Tibial nerve (tissue), 4 donors: ENCODE measurements at regions not wholly inside any gene's neighbourhood (a gene's known extent, or its start where the extent isn't known, plus 50 kb on each side); places are given as distances from the start of the nearest gene placed in this dataset.

Experiments used
- EP300 ChIP-seq, 2 donors: sonication (generic); formaldehyde crosslinking; IDR thresholded peaks; one replicate each; pipeline ENCODE4 v1.6.1; 2017; ENCODE audit warnings: antibody characterized with exemption in 2 of 2, mild to moderate bottlenecking in 1 of 2
- POLR2A ChIP-seq, 2 donors: fragments of 450-650 bp; IDR thresholded peaks; one replicate each; pipeline ENCODE4 v1.6.1; 2017; ENCODE audit warnings: antibody characterized with exemption in 2 of 2, mild to moderate bottlenecking in 2 of 2, moderate library complexity in 2 of 2
- TF ChIP-seq, protein P1 (sequence below), 5 experiments: fragments of 200-600 bp in 3 of 5; fragments of 450-650 bp in 2 of 5; sonication (generic) in 3 of 5; IDR thresholded peaks; one replicate each; pipeline ENCODE4 v1.5.1; 2016 to 2019; ENCODE audit warnings: antibody characterized with exemption in 5 of 5, mild to moderate bottlenecking in 3 of 5, moderate library complexity in 2 of 5

DNA sequence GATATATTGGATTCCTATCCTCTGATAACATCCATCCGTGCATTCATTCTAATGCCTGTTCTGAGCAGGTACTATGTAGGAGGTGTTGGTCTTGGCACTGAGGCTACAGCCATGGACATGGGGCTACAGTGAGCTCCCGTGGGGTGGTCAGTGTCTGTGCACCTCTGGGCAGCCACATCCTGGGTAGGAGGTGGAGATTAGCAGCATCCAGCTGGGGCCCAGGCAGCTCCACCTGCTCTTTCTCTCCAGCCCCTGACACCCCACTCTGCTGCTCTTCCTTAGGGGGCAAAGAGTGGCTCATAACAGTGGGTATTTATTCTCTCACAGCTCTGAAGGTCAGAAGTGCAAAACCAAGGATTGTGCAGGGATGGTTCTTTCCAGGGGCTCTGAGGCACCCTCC, 292.0 kb upstream of the SFSWAP start:
- TF ChIP-seq POLR2A (IDR thresholded peaks at IDR 0.05) (no peak), EP300 (IDR thresholded peaks at IDR 0.05) (no peak)
- TF ChIP-seq, protein P1, sequence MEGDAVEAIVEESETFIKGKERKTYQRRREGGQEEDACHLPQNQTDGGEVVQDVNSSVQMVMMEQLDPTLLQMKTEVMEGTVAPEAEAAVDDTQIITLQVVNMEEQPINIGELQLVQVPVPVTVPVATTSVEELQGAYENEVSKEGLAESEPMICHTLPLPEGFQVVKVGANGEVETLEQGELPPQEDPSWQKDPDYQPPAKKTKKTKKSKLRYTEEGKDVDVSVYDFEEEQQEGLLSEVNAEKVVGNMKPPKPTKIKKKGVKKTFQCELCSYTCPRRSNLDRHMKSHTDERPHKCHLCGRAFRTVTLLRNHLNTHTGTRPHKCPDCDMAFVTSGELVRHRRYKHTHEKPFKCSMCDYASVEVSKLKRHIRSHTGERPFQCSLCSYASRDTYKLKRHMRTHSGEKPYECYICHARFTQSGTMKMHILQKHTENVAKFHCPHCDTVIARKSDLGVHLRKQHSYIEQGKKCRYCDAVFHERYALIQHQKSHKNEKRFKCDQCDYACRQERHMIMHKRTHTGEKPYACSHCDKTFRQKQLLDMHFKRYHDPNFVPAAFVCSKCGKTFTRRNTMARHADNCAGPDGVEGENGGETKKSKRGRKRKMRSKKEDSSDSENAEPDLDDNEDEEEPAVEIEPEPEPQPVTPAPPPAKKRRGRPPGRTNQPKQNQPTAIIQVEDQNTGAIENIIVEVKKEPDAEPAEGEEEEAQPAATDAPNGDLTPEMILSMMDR (IDR thresholded peaks at IDR 0.05), result no peak
